ENCODE measurements at regions not wholly inside any gene's neighbourhood (a gene's known extent, or its start where the extent isn't known, plus 50 kb on each side); places are given as distances from the start of the nearest gene placed in this dataset.

DNA sequence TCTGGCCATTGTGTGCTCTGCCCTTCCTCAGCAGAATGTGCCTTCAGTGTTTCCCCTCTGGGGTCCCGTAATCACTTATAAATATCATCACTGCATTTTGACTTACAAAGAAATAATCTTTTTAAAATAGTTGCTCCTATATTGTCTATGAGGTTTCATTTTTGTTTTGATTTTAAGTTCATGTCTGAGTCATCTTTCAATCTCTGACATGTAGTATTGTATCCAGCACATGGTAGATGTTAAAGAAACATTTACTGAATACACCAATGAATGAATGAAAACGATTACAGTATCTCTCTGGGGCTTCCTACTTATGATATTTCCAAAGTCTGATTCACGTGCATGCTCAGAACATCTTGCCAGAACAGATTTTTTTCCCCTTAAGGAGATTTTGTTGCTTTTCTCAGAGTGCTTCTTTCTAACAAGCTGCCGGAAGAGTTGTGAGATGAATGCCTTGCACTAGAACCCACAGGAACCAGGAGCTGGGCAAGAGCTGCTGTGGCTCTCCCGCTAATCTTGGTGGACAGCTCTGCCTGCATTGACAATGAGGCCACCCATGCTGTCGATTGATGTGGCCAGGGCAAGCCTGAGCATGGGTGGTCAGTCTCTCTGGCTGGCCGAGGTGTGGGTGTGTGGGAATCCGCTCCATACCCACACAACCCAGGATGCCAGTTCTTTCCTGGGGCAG, 199.4 kb downstream of the CYRIA start:
- TF ChIP-seq POLR2AphosphoS5 (IDR thresholded peaks at IDR 0.05; ENCODE audit: insufficient read depth in 1 of 2, low read depth in 1 of 2): no peak
- TF ChIP-seq POLR2A (IDR thresholded peaks at IDR 0.05): no peak
